HepG2 (cell line): ENCODE measurements at regions not wholly inside any gene's neighbourhood (a gene's known extent, or its start where the extent isn't known, plus 50 kb on each side); places are given as distances from the start of the nearest gene placed in this dataset.

ENCODE experiments used
- ATAC-seq: fragments of 200-7000 bp; cut with Tn5 transposase; 3 replicates; pipeline ENCODE4 v1.9.1; 2020; ENCODE audit warnings: mild to moderate bottlenecking, moderate library complexity
- BruUV-seq: library from RNA; stranded (reverse); fragments of 400-500 nt; replicated peaks from 2 replicates; lab custom pipeline; 2021; lab: Mats Ljungman, UMichigan
- CTCF ChIA-PET: fragments of 300-600 bp; formaldehyde crosslinking; extraction: SDS; loops from one replicate; lab custom pipeline; 2021; ENCODE audit warnings: low total read pairs, inconsistent platforms, low intra/inter-chr PET ratio; lab: Yijun Ruan, JAX
- POLR2A ChIA-PET: fragments of 350-600 bp; sonication (Branson Sonifier 250); formaldehyde crosslinking; loops from one replicate; lab custom pipeline; 2020; ENCODE audit warnings: antibody characterized with exemption, inconsistent platforms; lab: Yijun Ruan, JAX
- DNase-seq: peaks from one replicate; pipeline ENCODE4 v3.0.0-alpha.2; 2015; ENCODE audit warnings: low spot score
- FAIRE-seq: peaks from 3 replicates; lab custom pipeline; 2011; peaks lifted over from hg19 to GRCh38; lab: Jason Lieb, UNC
- H2AFZ ChIP-seq: one replicate; pipeline ENCODE4 v1.6.1; 2011; ENCODE audit warnings: low read length, inconsistent platforms
- H3K27ac ChIP-seq: fragments of 300-600 bp; 3 replicates; pipeline ENCODE4 v1.8.0; 2011; ENCODE audit warnings: mixed run types, mild to moderate bottlenecking, mixed read lengths, low read length, inconsistent platforms; ENCODE audit not compliant: insufficient read depth; ENCODE audit errors: extremely low read length
- H3K27me3 ChIP-seq, 2 experiments: fragments of 200-600 bp in 1 of 2; 2 replicates in 1 of 2; 3 replicates in 1 of 2; pipeline versions ENCODE4 v1.6.0 to v1.8.0; 2011; ENCODE audit warnings: low read length in 2 of 2, mild to moderate bottlenecking in 2 of 2, moderate library complexity in 2 of 2, inconsistent platforms in 1 of 2; ENCODE audit not compliant: insufficient read depth in 2 of 2, control insufficient read depth in 1 of 2
- H3K36me3 ChIP-seq, 2 experiments: fragments of 200-600 bp in 1 of 2; replicated peaks in 1 of 2; 2 replicates in 1 of 2; 3 replicates in 1 of 2; pipeline versions ENCODE4 v1.5.1 to v1.8.0; 2011; ENCODE audit warnings: low read length in 2 of 2, inconsistent platforms in 1 of 2; ENCODE audit not compliant: insufficient read depth in 2 of 2, control insufficient read depth in 1 of 2
- H3K4me1 ChIP-seq: 2 replicates; pipeline ENCODE4 v1.5.1; 2012; ENCODE audit warnings: low read length, inconsistent platforms; ENCODE audit not compliant: insufficient read depth
- H3K4me2 ChIP-seq: 2 replicates; pipeline ENCODE4 v1.6.0; 2011; ENCODE audit warnings: low read depth, low read length, inconsistent platforms
- H3K4me3 ChIP-seq, 3 experiments: fragments of 200-600 bp in 1 of 3; sonication (generic), shearing (Covaris generic) in 1 of 3; replicated peaks in 1 of 3; 2 replicates each; pipeline ENCODE4 v1.5.1; 2011 to 2016; ENCODE audit warnings: low read length in 3 of 3, inconsistent platforms in 2 of 3, low read depth in 2 of 3, mild to moderate bottlenecking in 2 of 3, control low read depth in 1 of 3, mixed read lengths in 1 of 3; ENCODE audit not compliant: insufficient read depth in 1 of 3
- H3K79me2 ChIP-seq: one replicate; pipeline ENCODE4 v1.6.1; 2011; ENCODE audit warnings: low read length, inconsistent platforms; ENCODE audit not compliant: insufficient read depth
- H3K9ac ChIP-seq: 2 replicates; pipeline ENCODE4 v1.6.0; 2011; ENCODE audit warnings: mild to moderate bottlenecking, low read depth, low read length, inconsistent platforms; ENCODE audit not compliant: insufficient read depth
- H3K9me3 ChIP-seq: 2 replicates; pipeline ENCODE4 v1.5.1; 2012; ENCODE audit warnings: mild to moderate bottlenecking, low read length
- H4K20me1 ChIP-seq: 2 replicates; pipeline ENCODE4 v1.6.0; 2011; ENCODE audit warnings: inconsistent platforms, mild to moderate bottlenecking, low read length, moderate library complexity; ENCODE audit not compliant: insufficient read depth
- ARNT ChIP-seq: fragments of 450-650 bp; IDR thresholded peaks from 2 replicates; pipeline ENCODE4 v1.6.1; 2017
- CEBPG ChIP-seq: IDR thresholded peaks from 2 replicates; pipeline ENCODE4 v1.6.1; 2016
- ESRRA ChIP-seq: sonication (generic); formaldehyde crosslinking; IDR thresholded peaks from 2 replicates; pipeline ENCODE4 v1.5.1; 2020; ENCODE audit warnings: mild to moderate bottlenecking, low read depth, missing genetic modification reagents
- KDM6A ChIP-seq: IDR thresholded peaks from 2 replicates; pipeline ENCODE4 v1.6.1; 2016; ENCODE audit warnings: low read depth
- KMT2A ChIP-seq: sonication (generic); formaldehyde crosslinking; IDR thresholded peaks from 2 replicates; pipeline ENCODE4 v1.4.0; 2020; ENCODE audit warnings: missing genetic modification reagents
- MAFK ChIP-seq, 2 experiments: IDR thresholded peaks in 1 of 2; conservative IDR thresholded peaks in 1 of 2; 2 replicates each; pipeline ENCODE4 v1.6.1; 2011; ENCODE audit warnings: improper control_type of control experiment in 2 of 2, low read length in 2 of 2
- MED1 ChIP-seq: sonication (generic); formaldehyde crosslinking; IDR thresholded peaks from 2 replicates; pipeline ENCODE4 v1.4.0; 2020; ENCODE audit warnings: missing genetic modification reagents
- NR2F6 ChIP-seq, 2 experiments: IDR thresholded peaks; 2 replicates each; pipeline ENCODE4 v1.6.1; 2016; ENCODE audit warnings: antibody characterized with exemption in 1 of 2, mild to moderate bottlenecking in 1 of 2
- POLR2AphosphoS2 ChIP-seq: IDR thresholded peaks from 2 replicates; pipeline ENCODE4 v1.6.1; 2011; ENCODE audit warnings: low read depth, low read length, improper control_type of control experiment
- RARA ChIP-seq: IDR thresholded peaks from 2 replicates; pipeline ENCODE4 v1.6.1; 2016; ENCODE audit warnings: missing genetic modification reagents, missing compliant biosample characterization
- RERE ChIP-seq: IDR thresholded peaks from 2 replicates; pipeline ENCODE4 v1.6.1; 2016; ENCODE audit warnings: low read depth, missing genetic modification reagents, missing compliant biosample characterization
- SOX5 ChIP-seq: IDR thresholded peaks from 2 replicates; pipeline ENCODE4 v1.6.1; 2016; ENCODE audit warnings: borderline replicate concordance
- TBL1XR1 ChIP-seq: fragments of 150-350 bp; IDR thresholded peaks from 2 replicates; pipeline ENCODE4 v1.6.1; 2014; ENCODE audit warnings: borderline replicate concordance, low read length; ENCODE audit not compliant: partially characterized antibody
- TEAD3 ChIP-seq: optimal IDR thresholded peaks from 2 replicates; pipeline ENCODE3; 2016; ENCODE audit warnings: borderline replicate concordance
- ZBTB37 ChIP-seq: sonication (generic); formaldehyde crosslinking; IDR thresholded peaks from 2 replicates; pipeline ENCODE4 v1.4.0; 2020; ENCODE audit warnings: mild to moderate bottlenecking, missing genetic modification reagents
- ZNF263 ChIP-seq: sonication (generic); formaldehyde crosslinking; IDR thresholded peaks from 2 replicates; pipeline ENCODE4 v1.4.0; 2020; ENCODE audit warnings: missing genetic modification reagents
- ZNF550 ChIP-seq: sonication (generic); formaldehyde crosslinking; IDR thresholded peaks from 2 replicates; pipeline ENCODE4 v1.4.0; 2020; ENCODE audit warnings: mild to moderate bottlenecking, missing genetic modification reagents, borderline replicate concordance
- ZNF644 ChIP-seq: IDR thresholded peaks from 2 replicates; pipeline ENCODE4 v1.6.1; 2016; ENCODE audit warnings: low read depth
- ZNF670 ChIP-seq: sonication (generic); formaldehyde crosslinking; IDR thresholded peaks from 2 replicates; pipeline ENCODE4 v1.8.0; 2022; ENCODE audit warnings: mild to moderate bottlenecking, missing genetic modification reagents, borderline replicate concordance
- WGBS: methylation state at CpG from one replicate; pipeline ENCODE4 v1.1.6; 2017; ENCODE audit warnings: low lambda C conversion rate; 5-methylcytosine and 5-hydroxymethylcytosine counted together
- in situ Hi-C: cut with HindIII; loops from 2 replicates; pipeline ENCODE4 v1.10.0; 2017; ENCODE audit warnings: low pct_unique_long_range_greater_than_20kb; ENCODE audit not compliant: extremely low pct_ligation_motif_present
- intact Hi-C: fragments of 100-400 bp; cut with micrococcal nuclease; formaldehyde crosslinking; loops from one replicate; pipeline ENCODE4 v1.10.0; 2022; ENCODE audit not compliant: unreplicated experiment

- Histone ChIP-seq H4K20me1 (no peaks in the 10 kb centered on the region), H3K4me2 (peak overlapping the region; percentile 45), H3K9me3 (no peaks in the 10 kb centered on the region), H3K4me1 (peaks cover 25% of the 10 kb centered on the region), H2AFZ (no peak overlapping the region), H3K4me3 (no peak overlapping the region), H3K27ac (no peak overlapping the region), H3K27me3 (no peaks in the 10 kb centered on the region), H3K79me2 (no peaks in the 10 kb centered on the region), H3K9ac (no peak overlapping the region), H3K36me3 (no peaks in the 10 kb centered on the region)
- in situ Hi-C loops (no loop called here), intact Hi-C loops (loop anchor here (2.0 to 10.0 kb wide), 2 partner anchors 31 to 253 kb away; no protein-coding TSS in a partner anchor)
- ATAC-seq (peak; percentile 99), DNase-seq (peak; percentile 92), FAIRE-seq (peak; percentile 94)
- CTCF ChIA-PET: no interaction called here
- BruUV-seq: no TSS peak
- POLR2A ChIA-PET: interaction anchor here (1.4 to 1.8 kb wide), 4 partner anchors 16 to 100 kb away, joined by 4 to 8 read pairs (median 6); partner anchors contain the start of gene MAP4K4
- WGBS: 40% methylated on average over 4 of the region's 4 CpGs
- TF ChIP-seq ZNF550 (no peak), RERE (CRISPR knock-in tag) (0 out of 2 replicates have a peak, but pooled peaks have one; percentile 35), TBL1XR1 (peak; percentile 81), ZBTB37 (no peak), RARA (CRISPR knock-in tag) (peak; percentile 88), ARNT (no peak), ZNF670 (CRISPR knock-in tag) (no peak), POLR2AphosphoS2 (no peak), ZNF263 (CRISPR knock-in tag) (no peak), NR2F6 (IDR thresholded peaks at IDR 0.05) (no peak), NR2F6 (CRISPR knock-in tag; IDR thresholded peaks at IDR 0.05) (peak; percentile 36; the same call in 1 of the 2 replicates), KMT2A (CRISPR knock-in tag) (0 out of 2 replicates have a peak, but pooled peaks have one; percentile 24), SOX5 (CRISPR knock-in tag) (peak; percentile 60), MED1 (CRISPR knock-in tag) (peak; percentile 52; the same call in 1 of the 2 replicates), ESRRA (CRISPR knock-in tag) (peak; percentile 60; the same call in 1 of the 2 replicates), MAFK (conservative IDR thresholded peaks at IDR 0.05 in 1 of 2, IDR thresholded peaks at IDR 0.05 in 1 of 2; ENCODE audit: low read length in 2 of 2) (no peak), KDM6A (CRISPR knock-in tag) (peak; percentile 36; the same call in 1 of the 2 replicates), CEBPG (CRISPR knock-in tag) (0 out of 2 replicates have a peak, but pooled peaks have one; percentile 21), ZNF644 (CRISPR knock-in tag) (peak; percentile 44; the same call in 1 of the 2 replicates), TEAD3 (peak; percentile 95)
Observed at GRCh38 chr2:101597347-101597944, 100.1 kb upstream of the MAP4K4 start.
